ENCODE measurements at regions not wholly inside any gene's neighbourhood (a gene's known extent, or its start where the extent isn't known, plus 50 kb on each side); places are given as distances from the start of the nearest gene placed in this dataset.

DNA sequence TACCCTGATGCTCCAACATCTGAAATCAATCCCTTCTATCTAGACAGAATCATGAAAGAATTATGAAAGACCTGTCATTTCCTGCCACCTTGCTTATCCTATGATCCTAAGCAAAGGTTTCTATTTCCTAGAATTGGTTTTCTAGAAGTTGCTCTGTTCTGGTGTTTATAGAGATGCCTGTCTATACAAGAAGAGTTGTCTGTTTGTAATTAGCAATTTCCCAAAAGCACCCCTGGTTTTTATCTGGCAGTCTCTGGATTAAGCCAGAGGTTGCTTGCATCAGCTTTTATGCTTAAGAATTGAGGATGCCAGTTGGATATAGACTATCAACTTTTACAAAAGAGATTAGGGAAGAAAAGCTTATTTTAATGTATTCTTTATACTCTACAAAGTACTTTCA is 133.0 kb upstream of the EFNA5 start:
- H3K9me3 Mint-ChIP-seq: peaks cover 2% of the 10 kb centered on the region
- no peaks in the 10 kb centered on the region for H3K36me3 Mint-ChIP-seq (ENCODE audit: low read depth)
- H3K4me3 Mint-ChIP-seq: no peak overlapping the region
- no peaks in the 10 kb centered on the region for H3K27me3 Mint-ChIP-seq (ENCODE audit: low read depth)
- TF ChIP-seq CTCF (conservative IDR thresholded peaks at IDR 0.05): no peak
- DNase-seq (ENCODE audit: low read depth, low spot score): no peak
- no peak overlapping the region for H3K27ac Mint-ChIP-seq (ENCODE audit: unreplicated experiment)
- H3K4me1 Mint-ChIP-seq: peaks cover 13% of the 10 kb centered on the region

GRCh38 chr5:107801061-107801460 is 130.3 kb upstream of the EFNA5 start:
- Mint-ChIP-seq H3K27ac (ENCODE audit: unreplicated experiment) (no peak overlapping the region), H3K4me3 (no peak overlapping the region), H3K9me3 (peaks cover 3% of the 10 kb centered on the region), H3K36me3 (ENCODE audit: low read depth) (no peaks in the 10 kb centered on the region), H3K27me3 (ENCODE audit: low read depth) (no peaks in the 10 kb centered on the region), H3K4me1 (peaks cover 13% of the 10 kb centered on the region)
- no peak for DNase-seq (ENCODE audit: low read depth, low spot score)
- TF ChIP-seq CTCF (conservative IDR thresholded peaks at IDR 0.05): no peak

- H3K9me3 Mint-ChIP-seq: peaks cover 7% of the 10 kb centered on the region
These were observed 128.6 kb upstream of the EFNA5 start for GRCh38 chr5:107799306-107799705.

GRCh38 chr5:107796797-107797196 is 126.1 kb upstream of the EFNA5 start:
- Mint-ChIP-seq H3K27me3 (ENCODE audit: low read depth) (no peaks in the 10 kb centered on the region), H3K4me1 (peaks cover 8% of the 10 kb centered on the region), H3K36me3 (ENCODE audit: low read depth) (no peaks in the 10 kb centered on the region), H3K4me3 (no peak overlapping the region), H3K9me3 (peaks cover 7% of the 10 kb centered on the region), H3K27ac (ENCODE audit: unreplicated experiment) (no peak overlapping the region)
- no peak for DNase-seq (ENCODE audit: low read depth, low spot score)
- TF ChIP-seq CTCF (conservative IDR thresholded peaks at IDR 0.05): peak; percentile 20

More at GRCh38 chr5:107799306-107799705, 128.6 kb upstream of the EFNA5 start:
- Mint-ChIP-seq H3K27me3 (ENCODE audit: low read depth) (no peaks in the 10 kb centered on the region), H3K27ac (ENCODE audit: unreplicated experiment) (no peak overlapping the region), H3K4me3 (no peak overlapping the region), H3K36me3 (ENCODE audit: low read depth) (no peaks in the 10 kb centered on the region), H3K4me1 (peaks cover 11% of the 10 kb centered on the region)
- no peak for TF ChIP-seq CTCF (conservative IDR thresholded peaks at IDR 0.05)
- DNase-seq (ENCODE audit: low read depth, low spot score): no peak

GRCh38 chr5:107794741-107795140 is 124.0 kb upstream of the EFNA5 start:
- H3K9me3 Mint-ChIP-seq: peaks cover 7% of the 10 kb centered on the region
- no peak for TF ChIP-seq CTCF (conservative IDR thresholded peaks at IDR 0.05)
- peaks cover 7% of the 10 kb centered on the region for H3K4me1 Mint-ChIP-seq
- no peaks in the 10 kb centered on the region for H3K27me3 Mint-ChIP-seq (ENCODE audit: low read depth)
- H3K36me3 Mint-ChIP-seq (ENCODE audit: low read depth): no peaks in the 10 kb centered on the region
- no peak for DNase-seq (ENCODE audit: low read depth, low spot score)
- H3K4me3 Mint-ChIP-seq: no peak overlapping the region
- peak overlapping the region; percentile 4 for H3K27ac Mint-ChIP-seq (ENCODE audit: unreplicated experiment)

- H3K27ac Mint-ChIP-seq (ENCODE audit: unreplicated experiment): peak overlapping the region; percentile 63
- H3K4me3 Mint-ChIP-seq: no peak overlapping the region
- H3K36me3 Mint-ChIP-seq (ENCODE audit: low read depth): no peaks in the 10 kb centered on the region
- peaks cover 4% of the 10 kb centered on the region for H3K9me3 Mint-ChIP-seq
- TF ChIP-seq CTCF (conservative IDR thresholded peaks at IDR 0.05): no peak
- H3K27me3 Mint-ChIP-seq (ENCODE audit: low read depth): no peaks in the 10 kb centered on the region
- no peak for DNase-seq (ENCODE audit: low read depth, low spot score)
- no peaks in the 10 kb centered on the region for H3K4me1 Mint-ChIP-seq
These were observed 122.2 kb upstream of the EFNA5 start for GRCh38 chr5:107792940-107793339.

Measured in neural crest cell (in vitro differentiated cells).